ENCODE measurements at regions not wholly inside any gene's neighbourhood (a gene's known extent, or its start where the extent isn't known, plus 50 kb on each side); places are given as distances from the start of the nearest gene placed in this dataset.

DNA sequence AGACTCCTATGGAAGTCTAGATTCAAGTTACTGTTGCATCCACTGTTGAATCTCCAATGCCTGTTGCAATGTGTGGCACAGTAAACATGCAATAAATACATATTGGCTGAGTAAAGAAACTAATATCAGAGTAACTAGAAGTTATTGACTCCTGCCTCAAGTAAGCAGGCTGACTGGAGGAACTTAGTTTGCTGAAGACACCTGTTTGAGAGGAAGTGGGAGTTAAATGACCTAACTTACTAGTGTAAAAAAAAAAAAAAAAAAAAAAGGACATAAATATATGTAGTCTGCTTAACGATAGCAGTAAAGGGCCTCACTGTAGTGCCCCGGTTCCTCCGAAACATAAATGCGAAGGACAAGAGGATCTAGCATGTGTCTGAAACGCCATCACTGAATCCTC, 249.8 kb upstream of the PRDM1 start:
- no peak overlapping the region for H3K4me2 ChIP-seq
- H3K36me3 ChIP-seq: no peaks in the 10 kb centered on the region
- Mint-ChIP-seq H3K4me1 (peaks cover 16% of the 10 kb centered on the region), H3K9me3 (no peaks in the 10 kb centered on the region), H3K27me3 (ENCODE audit: insufficient read depth, low read depth) (peaks cover under 1% of the 10 kb centered on the region), H3K4me3 (no peak overlapping the region), H3K27ac (no peak overlapping the region), H3K36me3 (no peaks in the 10 kb centered on the region)
- no peak overlapping the region for H3K4me3 ChIP-seq
- H3K27me3 ChIP-seq: no peaks in the 10 kb centered on the region
- H3K9me3 ChIP-seq (ENCODE audit: low read depth): no peaks in the 10 kb centered on the region
- TF ChIP-seq, protein P1, sequence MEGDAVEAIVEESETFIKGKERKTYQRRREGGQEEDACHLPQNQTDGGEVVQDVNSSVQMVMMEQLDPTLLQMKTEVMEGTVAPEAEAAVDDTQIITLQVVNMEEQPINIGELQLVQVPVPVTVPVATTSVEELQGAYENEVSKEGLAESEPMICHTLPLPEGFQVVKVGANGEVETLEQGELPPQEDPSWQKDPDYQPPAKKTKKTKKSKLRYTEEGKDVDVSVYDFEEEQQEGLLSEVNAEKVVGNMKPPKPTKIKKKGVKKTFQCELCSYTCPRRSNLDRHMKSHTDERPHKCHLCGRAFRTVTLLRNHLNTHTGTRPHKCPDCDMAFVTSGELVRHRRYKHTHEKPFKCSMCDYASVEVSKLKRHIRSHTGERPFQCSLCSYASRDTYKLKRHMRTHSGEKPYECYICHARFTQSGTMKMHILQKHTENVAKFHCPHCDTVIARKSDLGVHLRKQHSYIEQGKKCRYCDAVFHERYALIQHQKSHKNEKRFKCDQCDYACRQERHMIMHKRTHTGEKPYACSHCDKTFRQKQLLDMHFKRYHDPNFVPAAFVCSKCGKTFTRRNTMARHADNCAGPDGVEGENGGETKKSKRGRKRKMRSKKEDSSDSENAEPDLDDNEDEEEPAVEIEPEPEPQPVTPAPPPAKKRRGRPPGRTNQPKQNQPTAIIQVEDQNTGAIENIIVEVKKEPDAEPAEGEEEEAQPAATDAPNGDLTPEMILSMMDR (IDR thresholded peaks at IDR 0.05): no peak
- TF ChIP-seq EZH2phosphoT487 (IDR thresholded peaks at IDR 0.05): no peak
- TF ChIP-seq EZH2 (IDR thresholded peaks at IDR 0.05): no peak
- no peaks in the 10 kb centered on the region for H4K20me1 ChIP-seq (ENCODE audit: low read depth)
- DNase-seq (ENCODE audit: low spot score): no peak
- H3K27ac ChIP-seq: no peak overlapping the region
- H2AFZ ChIP-seq (replicated peaks): no peak overlapping the region
- no peaks in the 10 kb centered on the region for H3K79me2 ChIP-seq (ENCODE audit: low read depth)
- no peaks in the 10 kb centered on the region for H3F3A ChIP-seq (ENCODE audit: low read depth)
- no peak overlapping the region for H3K9ac ChIP-seq
- H3K4me1 ChIP-seq: peaks cover 3% of the 10 kb centered on the region

- H3K27ac Mint-ChIP-seq: no peak overlapping the region
- Histone ChIP-seq H4K20me1 (ENCODE audit: low read depth) (no peaks in the 10 kb centered on the region), H3K9ac (no peak overlapping the region), H3F3A (ENCODE audit: low read depth) (no peaks in the 10 kb centered on the region), H2AFZ (replicated peaks) (no peak overlapping the region), H3K4me2 (no peak overlapping the region), H3K4me1 (peaks cover 3% of the 10 kb centered on the region), H3K9me3 (ENCODE audit: low read depth) (no peaks in the 10 kb centered on the region), H3K27me3 (no peaks in the 10 kb centered on the region), H3K27ac (no peak overlapping the region), H3K79me2 (ENCODE audit: low read depth) (no peaks in the 10 kb centered on the region), H3K36me3 (no peaks in the 10 kb centered on the region), H3K4me3 (no peak overlapping the region)
- peak; percentile 78 for DNase-seq (ENCODE audit: low spot score)
- TF ChIP-seq, protein P1 (IDR thresholded peaks at IDR 0.05): peak; percentile 69
- no peak for TF ChIP-seq EZH2 (IDR thresholded peaks at IDR 0.05)
- peaks cover 2% of the 10 kb centered on the region for H3K27me3 Mint-ChIP-seq (ENCODE audit: insufficient read depth, low read depth)
- H3K4me1 Mint-ChIP-seq: peaks cover 17% of the 10 kb centered on the region
- no peaks in the 10 kb centered on the region for H3K9me3 Mint-ChIP-seq
- no peak overlapping the region for H3K4me3 Mint-ChIP-seq
- no peaks in the 10 kb centered on the region for H3K36me3 Mint-ChIP-seq
Measured at GRCh38 chr6:105835373-105835772, 250.8 kb upstream of the PRDM1 start.

- TF ChIP-seq, protein P1 (IDR thresholded peaks at IDR 0.05): no peak
- TF ChIP-seq EZH2 (IDR thresholded peaks at IDR 0.05) (no peak), EZH2phosphoT487 (IDR thresholded peaks at IDR 0.05) (no peak)
- peak overlapping the region; percentile 58 for H2AFZ ChIP-seq (replicated peaks)
- Mint-ChIP-seq H3K4me3 (no peak overlapping the region), H3K36me3 (no peaks in the 10 kb centered on the region), H3K4me1 (peaks cover 17% of the 10 kb centered on the region), H3K27ac (no peak overlapping the region), H3K27me3 (ENCODE audit: insufficient read depth, low read depth) (peaks cover 2% of the 10 kb centered on the region), H3K9me3 (no peaks in the 10 kb centered on the region)
- H3F3A ChIP-seq (ENCODE audit: low read depth): no peaks in the 10 kb centered on the region
- no peaks in the 10 kb centered on the region for H3K36me3 ChIP-seq
- no peak overlapping the region for H3K4me3 ChIP-seq
- no peaks in the 10 kb centered on the region for H4K20me1 ChIP-seq (ENCODE audit: low read depth)
- no peak overlapping the region for H3K4me2 ChIP-seq
- H3K4me1 ChIP-seq: peaks cover 3% of the 10 kb centered on the region
- DNase-seq (ENCODE audit: low spot score): no peak
- no peak overlapping the region for H3K27ac ChIP-seq
- no peak overlapping the region for H3K9ac ChIP-seq
- no peaks in the 10 kb centered on the region for H3K79me2 ChIP-seq (ENCODE audit: low read depth)
- no peaks in the 10 kb centered on the region for H3K9me3 ChIP-seq (ENCODE audit: low read depth)
- H3K27me3 ChIP-seq: no peaks in the 10 kb centered on the region
Measured at GRCh38 chr6:105833959-105834947, 251.9 kb upstream of the PRDM1 start.

All from neural progenitor cell (in vitro differentiated cells).